MM.1S (cell line): ENCODE measurements at regions not wholly inside any gene's neighbourhood (a gene's known extent, or its start where the extent isn't known, plus 50 kb on each side); places are given as distances from the start of the nearest gene placed in this dataset.

Source experiments
- EZH2 ChIP-seq: fragments of 300-600 bp; sonication (generic); optimal IDR thresholded peaks from 2 replicates; pipeline ENCODE3; 2017; ENCODE audit warnings: low read depth, mild to moderate bottlenecking, antibody characterized with exemption, low read length, mixed read lengths
- TF ChIP-seq, protein P1 (sequence below): fragments of 300-600 bp; sonication (generic); IDR thresholded peaks from 2 replicates; pipeline ENCODE4 v1.5.1; 2016; ENCODE audit warnings: antibody characterized with exemption, low read length, mixed read lengths

GRCh38 chr3:11903047-11903446 lies 56.4 kb upstream of the TAMM41 start:
- TF ChIP-seq, protein P1, sequence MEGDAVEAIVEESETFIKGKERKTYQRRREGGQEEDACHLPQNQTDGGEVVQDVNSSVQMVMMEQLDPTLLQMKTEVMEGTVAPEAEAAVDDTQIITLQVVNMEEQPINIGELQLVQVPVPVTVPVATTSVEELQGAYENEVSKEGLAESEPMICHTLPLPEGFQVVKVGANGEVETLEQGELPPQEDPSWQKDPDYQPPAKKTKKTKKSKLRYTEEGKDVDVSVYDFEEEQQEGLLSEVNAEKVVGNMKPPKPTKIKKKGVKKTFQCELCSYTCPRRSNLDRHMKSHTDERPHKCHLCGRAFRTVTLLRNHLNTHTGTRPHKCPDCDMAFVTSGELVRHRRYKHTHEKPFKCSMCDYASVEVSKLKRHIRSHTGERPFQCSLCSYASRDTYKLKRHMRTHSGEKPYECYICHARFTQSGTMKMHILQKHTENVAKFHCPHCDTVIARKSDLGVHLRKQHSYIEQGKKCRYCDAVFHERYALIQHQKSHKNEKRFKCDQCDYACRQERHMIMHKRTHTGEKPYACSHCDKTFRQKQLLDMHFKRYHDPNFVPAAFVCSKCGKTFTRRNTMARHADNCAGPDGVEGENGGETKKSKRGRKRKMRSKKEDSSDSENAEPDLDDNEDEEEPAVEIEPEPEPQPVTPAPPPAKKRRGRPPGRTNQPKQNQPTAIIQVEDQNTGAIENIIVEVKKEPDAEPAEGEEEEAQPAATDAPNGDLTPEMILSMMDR, result no peak
- no peak for TF ChIP-seq EZH2
